Activated CD4-positive, alpha-beta T cell treated with anti-CD3 and anti-CD28 coated beads for 36 hours (primary cell): ENCODE measurements at regions not wholly inside any gene's neighbourhood (a gene's known extent, or its start where the extent isn't known, plus 50 kb on each side); places are given as distances from the start of the nearest gene placed in this dataset.
"Not testable (repeated sequence)": the region's sequence is repeated elsewhere in the genome, so short reads cannot be mapped to it uniquely, and the experiment has no call there.

Source experiments
- ATAC-seq: fragments of 200-7000 bp; cut with Tn5 transposase; one replicate; pipeline ENCODE4 v1.10.0; 2021; ENCODE audit warnings: mild to moderate bottlenecking, moderate library complexity
- CTCF ChIA-PET: fragments of 350-600 bp; sonication (Branson Sonifier 250); formaldehyde crosslinking; loops from one replicate; lab custom pipeline; 2021; ENCODE audit warnings: antibody characterized with exemption; lab: Charles Lee
- POLR2A ChIA-PET: fragments of 350-600 bp; sonication (Branson Sonifier 250); formaldehyde crosslinking; loops from one replicate; lab custom pipeline; 2021; ENCODE audit warnings: antibody characterized with exemption, inconsistent platforms; lab: Charles Lee
- DNase-seq: peaks from one replicate; pipeline ENCODE4 v3.0.0-alpha.2; 2020
- H3K27ac Mint-ChIP-seq: one replicate; pipeline ENCODE4 v1.8.0; 2021; ENCODE audit warnings: mixed read lengths
- H3K27me3 Mint-ChIP-seq: one replicate; pipeline ENCODE4 v1.8.0; 2021; ENCODE audit warnings: mixed read lengths
- H3K36me3 Mint-ChIP-seq: one replicate; pipeline ENCODE4 v1.8.0; 2021; ENCODE audit warnings: low read depth, mixed read lengths
- H3K4me1 Mint-ChIP-seq: one replicate; pipeline ENCODE4 v1.8.0; 2021; ENCODE audit warnings: mixed read lengths
- H3K4me3 Mint-ChIP-seq: one replicate; pipeline ENCODE4 v1.8.0; 2021; ENCODE audit warnings: mild to moderate bottlenecking, moderate library complexity, mixed read lengths
- H3K9me3 Mint-ChIP-seq: one replicate; pipeline ENCODE4 v1.8.0; 2021; ENCODE audit warnings: low read depth, mixed read lengths
- intact Hi-C, 2 experiments: fragments of 100-400 bp; cut with DNase I in 1 of 2; cut with micrococcal nuclease in 1 of 2; formaldehyde crosslinking; loops; one replicate each; pipeline versions ENCODE4 v1.14.2 to v1.15.1; 2022 to 2024; cut with DNase I, micrococcal nuclease

DNA sequence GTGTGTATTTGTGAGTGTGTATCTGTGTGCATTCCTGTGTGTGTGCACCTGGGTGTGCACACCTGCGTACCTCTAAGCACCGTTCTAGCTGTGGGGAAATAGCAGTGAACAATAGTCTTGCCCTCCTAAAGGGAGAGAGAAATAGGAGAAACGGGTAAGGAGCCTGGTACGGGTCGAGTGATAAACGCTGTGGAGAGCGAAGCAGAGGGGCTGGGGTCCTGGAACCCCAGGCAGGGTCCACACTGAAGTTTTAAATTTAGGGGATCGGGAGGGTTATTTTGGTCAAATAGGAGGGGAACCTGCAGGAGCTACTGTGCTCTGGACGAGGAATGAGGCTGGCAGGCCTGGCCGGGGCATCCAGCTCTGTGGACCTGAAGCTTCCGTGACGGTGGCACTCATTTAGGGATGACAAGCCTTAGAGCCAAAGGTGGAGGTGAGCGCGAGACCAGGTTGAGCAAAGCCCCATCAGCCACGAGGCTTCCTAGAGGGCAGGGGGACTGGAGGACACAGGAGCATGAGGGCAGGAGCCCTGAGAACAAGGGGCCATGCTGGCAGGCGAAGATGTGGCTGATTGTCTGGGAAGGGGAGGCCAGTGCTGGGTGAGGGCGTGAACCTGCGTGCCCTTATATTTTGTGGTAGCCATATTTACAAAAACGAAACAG lies 188.0 kb downstream of the RTP5 start:
- Mint-ChIP-seq H3K9me3 (peaks cover 3% of the 10 kb centered on the region), H3K4me3 (no peak overlapping the region), H3K36me3 (no peaks in the 10 kb centered on the region), H3K27ac (no peak overlapping the region), H3K27me3 (peaks cover 13% of the 10 kb centered on the region), H3K4me1 (no peaks in the 10 kb centered on the region)
- ATAC-seq: no peak
- intact Hi-C loops: no loop called here
- ChIA-PET CTCF (no interaction called here), POLR2A (no interaction called here)
- no peak for DNase-seq

DNA sequence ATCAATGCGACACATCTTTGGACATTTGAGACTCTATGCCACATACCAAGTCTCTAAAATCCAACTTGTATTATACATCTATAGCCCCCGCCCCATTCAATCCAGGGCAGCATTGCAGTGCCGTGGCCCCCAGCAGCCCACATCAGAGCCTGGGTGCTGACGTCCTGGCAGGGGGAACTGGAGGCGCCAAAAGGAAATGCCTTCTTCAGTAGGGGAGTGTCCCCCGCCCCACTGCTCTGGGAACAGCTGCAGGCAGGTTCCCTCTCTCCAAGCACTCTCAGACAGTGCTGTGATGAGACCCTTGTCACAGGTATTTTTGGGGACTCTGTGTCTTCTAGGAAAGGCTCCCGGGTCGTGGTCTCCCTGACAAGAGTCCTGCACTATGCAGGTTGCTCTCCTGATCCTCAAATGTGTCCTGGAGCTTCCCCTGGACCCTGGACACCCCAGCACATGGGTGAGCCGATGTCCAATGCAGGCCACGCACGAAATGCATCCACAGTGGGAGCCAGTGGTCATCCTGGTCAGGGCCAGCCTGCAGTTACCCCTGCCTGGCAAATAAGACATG lies 188.7 kb downstream of the RTP5 start:
- Mint-ChIP-seq H3K9me3 (peaks cover 3% of the 10 kb centered on the region), H3K27ac (no peak overlapping the region), H3K36me3 (no peaks in the 10 kb centered on the region), H3K4me1 (no peaks in the 10 kb centered on the region), H3K4me3 (no peak overlapping the region), H3K27me3 (peaks cover 11% of the 10 kb centered on the region)
- ChIA-PET CTCF (no interaction called here), POLR2A (no interaction called here)
- ATAC-seq (no peak), DNase-seq (no peak)
- intact Hi-C loops: no loop called here

DNA sequence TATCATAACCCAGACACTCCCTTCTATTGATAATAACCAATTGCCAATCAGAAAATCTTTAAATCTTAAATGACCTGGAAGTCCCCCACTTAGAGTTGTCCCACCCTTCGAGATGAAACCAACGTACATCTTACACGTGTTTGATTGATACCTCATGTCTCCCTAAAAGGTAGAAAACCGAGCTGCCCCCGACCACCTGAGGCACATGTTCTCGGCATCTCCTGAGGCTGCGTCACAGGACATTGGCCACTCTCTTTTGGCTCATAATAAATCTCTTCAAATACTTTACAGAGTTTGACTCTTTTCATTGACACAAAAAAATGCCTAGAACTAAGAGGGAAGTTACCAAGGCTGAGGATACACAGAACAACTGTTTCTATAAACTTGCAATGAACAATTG lies 190.0 kb downstream of the RTP5 start:
- ATAC-seq: no peak
- no peak overlapping the region for H3K4me3 Mint-ChIP-seq
- ChIA-PET POLR2A (no interaction called here), CTCF (no interaction called here)
- no peak overlapping the region for H3K27ac Mint-ChIP-seq
- DNase-seq: no peak
- H3K4me1 Mint-ChIP-seq: no peaks in the 10 kb centered on the region
- H3K9me3 Mint-ChIP-seq: peaks cover 3% of the 10 kb centered on the region
- H3K27me3 Mint-ChIP-seq: peaks cover 10% of the 10 kb centered on the region
- H3K36me3 Mint-ChIP-seq: no peaks in the 10 kb centered on the region
- intact Hi-C loops: no loop called here

DNA sequence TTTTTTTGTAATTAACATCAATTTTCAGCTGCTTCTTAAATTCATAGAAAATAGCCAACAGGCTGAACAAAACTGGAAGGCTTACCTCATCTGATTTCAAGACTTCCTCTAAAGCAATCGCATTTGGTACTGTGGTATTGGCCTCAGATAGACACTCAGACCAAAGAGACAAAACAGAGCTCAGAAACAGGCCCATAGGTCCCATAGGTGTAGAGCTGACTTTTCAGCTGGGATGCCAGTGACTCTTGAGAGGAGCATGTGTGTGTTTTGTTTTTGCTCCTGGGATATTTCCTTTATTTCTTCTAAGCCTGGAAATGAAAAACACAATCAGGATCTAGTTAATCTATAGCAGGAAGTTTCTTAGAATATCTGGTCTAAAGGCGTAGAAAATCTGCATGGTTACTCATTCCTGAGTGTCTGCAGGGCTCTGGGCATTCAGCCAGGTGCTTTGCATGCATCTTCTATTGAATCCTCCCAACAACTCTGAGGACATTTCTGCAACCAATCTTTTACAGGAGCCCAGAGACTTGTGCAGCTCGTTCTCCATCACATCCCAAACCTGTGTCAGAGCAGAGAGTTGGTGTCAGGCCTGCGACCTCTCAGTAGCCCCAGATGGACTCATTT lies 190.8 kb downstream of the RTP5 start:
- Mint-ChIP-seq H3K9me3 (peaks cover 3% of the 10 kb centered on the region), H3K4me1 (no peaks in the 10 kb centered on the region), H3K27me3 (peaks cover 10% of the 10 kb centered on the region), H3K36me3 (no peaks in the 10 kb centered on the region), H3K27ac (no peak overlapping the region), H3K4me3 (no peak overlapping the region)
- ChIA-PET CTCF (no interaction called here), POLR2A (no interaction called here)
- intact Hi-C loops: no loop called here
- DNase-seq (no peak), ATAC-seq (no peak)

DNA sequence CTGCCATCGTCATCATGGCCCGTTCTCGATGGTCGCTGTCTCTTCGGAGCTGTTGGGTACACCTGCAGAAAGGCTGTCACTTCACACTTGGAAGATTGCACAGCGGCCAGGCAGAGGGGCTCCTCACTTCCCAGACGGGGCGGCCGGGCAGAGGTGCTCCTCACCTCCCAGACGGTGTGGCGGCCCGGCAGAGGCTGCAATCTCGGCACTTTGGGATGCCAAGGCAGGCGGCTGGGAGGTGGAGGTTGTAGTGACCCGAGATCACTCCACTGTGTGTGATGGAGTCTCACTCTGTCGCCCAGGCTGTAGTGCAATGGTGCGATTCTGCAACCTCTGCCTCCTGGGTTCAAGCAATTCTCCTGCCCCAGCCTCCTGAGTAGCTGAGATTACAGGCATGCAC lies 192.4 kb downstream of the RTP5 start:
- ATAC-seq, H3K36me3 Mint-ChIP-seq, H3K27me3 Mint-ChIP-seq, CTCF ChIA-PET, DNase-seq, H3K4me3 Mint-ChIP-seq, H3K9me3 Mint-ChIP-seq, intact Hi-C loops, H3K27ac Mint-ChIP-seq, H3K4me1 Mint-ChIP-seq, POLR2A ChIA-PET: not testable (repeated sequence)

DNA sequence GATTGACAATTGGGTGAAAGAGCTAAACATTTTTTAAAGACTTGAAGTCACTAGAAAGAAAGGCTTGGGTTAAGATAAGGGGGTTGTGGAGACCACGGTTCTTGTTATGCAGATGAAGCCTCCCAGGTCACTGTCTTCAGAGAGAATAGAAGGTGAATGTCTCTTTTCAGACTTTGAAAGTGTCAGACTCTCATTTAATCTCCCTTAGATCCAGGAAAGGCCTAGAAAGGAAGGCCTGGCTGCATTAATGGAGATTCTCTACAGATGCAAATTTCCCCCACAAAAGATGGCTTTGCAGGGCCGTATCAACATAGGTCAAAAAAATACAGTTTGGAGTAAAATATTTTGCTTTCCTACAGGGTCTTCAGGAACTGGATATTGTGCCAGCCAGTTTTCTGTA lies 193.9 kb downstream of the RTP5 start:
- CTCF ChIA-PET: no interaction called here
- Mint-ChIP-seq H3K27me3 (peaks cover under 1% of the 10 kb centered on the region), H3K36me3 (no peaks in the 10 kb centered on the region), H3K27ac (no peak overlapping the region), H3K4me1 (no peaks in the 10 kb centered on the region), H3K9me3 (peaks cover 3% of the 10 kb centered on the region), H3K4me3 (no peak overlapping the region)
- POLR2A ChIA-PET: no interaction called here
- intact Hi-C loops: no loop called here
- DNase-seq (no peak), ATAC-seq (no peak)

DNA sequence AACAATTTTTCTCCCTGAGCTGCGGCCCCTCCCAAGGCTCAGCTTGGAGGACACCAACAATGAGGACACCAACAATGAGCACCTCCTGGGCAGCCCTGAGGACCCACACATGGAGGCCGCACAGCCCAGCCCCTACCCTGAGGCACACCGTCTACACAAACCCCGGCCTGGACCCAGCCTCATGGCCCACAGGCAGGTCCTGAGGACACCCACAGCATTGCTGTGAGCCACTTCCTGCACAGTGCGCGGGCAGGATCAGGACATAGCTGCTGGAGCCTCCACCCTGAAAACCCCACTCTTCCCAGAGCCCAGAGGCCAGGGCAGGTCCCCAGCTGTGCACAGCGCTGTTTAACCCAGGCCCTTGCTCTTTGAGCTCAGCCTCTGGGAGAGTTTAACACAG lies 194.3 kb downstream of the RTP5 start:
- DNase-seq (no peak), ATAC-seq (no peak)
- Mint-ChIP-seq H3K27ac (no peak overlapping the region), H3K27me3 (no peaks in the 10 kb centered on the region), H3K36me3 (no peaks in the 10 kb centered on the region), H3K4me3 (no peak overlapping the region), H3K4me1 (no peaks in the 10 kb centered on the region), H3K9me3 (peaks cover 3% of the 10 kb centered on the region)
- ChIA-PET CTCF (no interaction called here), POLR2A (no interaction called here)
- intact Hi-C loops: no loop called here

DNA sequence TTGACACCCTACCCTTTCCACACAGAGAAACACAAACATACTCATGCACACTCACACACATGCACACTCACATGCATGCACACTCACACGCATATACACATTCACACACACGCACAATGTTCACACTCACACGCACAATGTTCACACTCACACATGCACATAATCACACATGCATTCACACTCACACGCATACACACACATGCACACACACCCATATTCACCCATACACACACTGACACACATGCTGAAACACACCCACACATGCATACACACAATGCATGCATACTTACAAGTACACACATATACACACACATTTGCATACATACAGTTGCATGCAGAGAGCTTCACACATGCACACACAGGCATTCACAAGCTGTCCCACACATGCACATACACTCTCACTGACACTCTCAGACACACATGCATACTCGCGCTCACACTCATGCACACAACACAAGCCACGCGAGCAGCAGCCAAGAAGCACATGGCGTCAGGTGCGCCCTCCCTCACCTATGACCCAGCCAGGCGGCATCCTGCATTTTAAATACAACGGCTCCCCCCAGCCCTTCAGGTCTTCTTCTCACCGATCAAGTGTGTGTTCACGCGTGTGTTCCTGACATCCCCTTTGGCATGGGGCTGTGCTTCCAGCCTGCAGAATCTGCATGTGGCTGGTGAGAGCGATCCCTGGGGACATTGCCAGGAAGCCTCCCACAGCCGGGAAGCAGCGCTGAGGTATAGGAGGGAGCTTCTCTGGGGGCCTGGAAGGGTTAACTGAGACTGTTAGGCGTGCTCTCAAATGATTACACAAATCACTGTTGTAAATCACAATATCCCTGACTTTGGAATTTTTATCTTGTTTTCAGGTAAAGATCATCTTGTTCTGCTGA lies 195.1 kb downstream of the RTP5 start:
- ChIA-PET CTCF (no interaction called here), POLR2A (no interaction called here)
- intact Hi-C loops: no loop called here
- DNase-seq: no peak
- no peak overlapping the region for H3K27ac Mint-ChIP-seq
- ATAC-seq: no peak
- H3K36me3 Mint-ChIP-seq: no peaks in the 10 kb centered on the region
- no peak overlapping the region for H3K4me3 Mint-ChIP-seq
- no peaks in the 10 kb centered on the region for H3K4me1 Mint-ChIP-seq
- peaks cover 3% of the 10 kb centered on the region for H3K9me3 Mint-ChIP-seq
- H3K27me3 Mint-ChIP-seq: no peaks in the 10 kb centered on the region

DNA sequence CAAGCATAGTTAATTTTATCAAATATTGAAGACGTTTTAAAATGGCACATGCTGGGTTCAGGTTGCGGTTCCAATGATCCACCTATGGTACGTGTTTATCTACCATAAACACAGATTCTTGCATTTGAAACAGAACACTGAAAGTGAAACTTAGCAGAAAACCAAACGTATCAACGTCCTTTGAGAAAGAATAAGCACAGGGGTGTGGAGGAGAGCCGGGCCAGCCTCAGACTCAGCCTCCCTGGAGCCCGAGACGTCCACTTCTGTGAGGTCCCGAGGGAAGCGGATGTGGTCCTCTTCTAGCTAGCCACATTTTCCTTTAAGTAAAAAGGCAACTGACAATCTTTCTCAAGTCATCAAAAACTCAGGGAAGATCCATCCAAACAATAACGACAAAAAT lies 195.9 kb downstream of the RTP5 start:
- no peak overlapping the region for H3K4me3 Mint-ChIP-seq
- no peaks in the 10 kb centered on the region for H3K27me3 Mint-ChIP-seq
- CTCF ChIA-PET: no interaction called here

DNA sequence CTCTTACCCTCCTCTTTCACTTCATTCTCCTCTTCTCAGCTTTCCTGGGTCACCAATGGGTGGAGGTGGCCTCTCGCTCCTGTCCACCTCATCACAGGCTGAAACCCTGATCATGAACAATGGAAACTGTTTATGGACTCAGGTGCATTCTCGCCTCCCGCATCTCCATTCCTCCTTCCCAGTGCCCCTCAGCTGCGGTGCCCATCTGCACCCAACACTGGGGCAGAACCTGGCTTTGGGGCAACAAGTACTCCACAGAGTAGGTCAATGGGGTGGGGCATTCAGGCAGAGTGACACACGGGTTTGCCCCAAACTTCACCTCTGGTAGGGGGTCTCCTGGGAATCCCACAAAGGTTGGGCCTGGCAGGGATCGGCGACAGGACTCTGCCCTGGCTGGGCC lies 199.5 kb downstream of the RTP5 start:
- no peak for ATAC-seq
- CTCF ChIA-PET: no interaction called here
- Mint-ChIP-seq H3K27ac (no peak overlapping the region), H3K27me3 (no peaks in the 10 kb centered on the region), H3K4me1 (no peaks in the 10 kb centered on the region), H3K4me3 (no peak overlapping the region), H3K9me3 (no peaks in the 10 kb centered on the region), H3K36me3 (no peaks in the 10 kb centered on the region)
- POLR2A ChIA-PET: no interaction called here
- no peak for DNase-seq
- intact Hi-C loops: no loop called here

More for the DNA sequence above, 195.9 kb downstream of the RTP5 start:
- intact Hi-C loops: no loop called here
- DNase-seq (no peak), ATAC-seq (no peak)
- Mint-ChIP-seq H3K36me3 (no peaks in the 10 kb centered on the region), H3K4me1 (no peaks in the 10 kb centered on the region), H3K27ac (no peak overlapping the region), H3K9me3 (peaks cover 2% of the 10 kb centered on the region)
- POLR2A ChIA-PET: no interaction called here

DNA sequence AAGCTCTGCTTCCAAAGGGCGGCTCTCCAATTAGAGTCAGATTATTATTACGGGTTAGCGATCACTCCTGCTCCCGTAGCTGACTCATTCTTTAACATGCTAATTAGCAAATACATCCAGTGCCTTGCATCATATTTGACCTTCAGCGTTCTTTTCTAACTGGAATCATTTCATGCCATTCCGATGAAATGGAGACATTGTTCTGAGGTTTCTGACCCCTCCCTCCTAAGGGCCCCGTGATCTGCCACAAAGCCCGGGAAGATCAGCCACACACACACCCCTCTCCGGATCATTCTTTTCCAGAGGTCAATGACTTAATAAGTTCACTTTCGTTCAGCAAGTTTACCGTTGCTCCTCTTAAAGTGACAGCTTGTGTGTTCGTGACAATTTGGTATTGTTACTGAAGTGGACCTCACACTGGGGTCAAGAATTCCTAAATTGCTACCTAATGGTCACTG lies 200.4 kb downstream of the RTP5 start:
- H3K27me3 Mint-ChIP-seq, H3K27ac Mint-ChIP-seq, H3K4me3 Mint-ChIP-seq, POLR2A ChIA-PET, ATAC-seq, DNase-seq, H3K4me1 Mint-ChIP-seq, intact Hi-C loops, H3K36me3 Mint-ChIP-seq, CTCF ChIA-PET, H3K9me3 Mint-ChIP-seq: not testable (repeated sequence)
